ENCODE measurements at regions not wholly inside any gene's neighbourhood (a gene's known extent, or its start where the extent isn't known, plus 50 kb on each side); places are given as distances from the start of the nearest gene placed in this dataset.
A peak's percentile ranks its signal among the peaks of the same experiment; 100 is the strongest.

DNA sequence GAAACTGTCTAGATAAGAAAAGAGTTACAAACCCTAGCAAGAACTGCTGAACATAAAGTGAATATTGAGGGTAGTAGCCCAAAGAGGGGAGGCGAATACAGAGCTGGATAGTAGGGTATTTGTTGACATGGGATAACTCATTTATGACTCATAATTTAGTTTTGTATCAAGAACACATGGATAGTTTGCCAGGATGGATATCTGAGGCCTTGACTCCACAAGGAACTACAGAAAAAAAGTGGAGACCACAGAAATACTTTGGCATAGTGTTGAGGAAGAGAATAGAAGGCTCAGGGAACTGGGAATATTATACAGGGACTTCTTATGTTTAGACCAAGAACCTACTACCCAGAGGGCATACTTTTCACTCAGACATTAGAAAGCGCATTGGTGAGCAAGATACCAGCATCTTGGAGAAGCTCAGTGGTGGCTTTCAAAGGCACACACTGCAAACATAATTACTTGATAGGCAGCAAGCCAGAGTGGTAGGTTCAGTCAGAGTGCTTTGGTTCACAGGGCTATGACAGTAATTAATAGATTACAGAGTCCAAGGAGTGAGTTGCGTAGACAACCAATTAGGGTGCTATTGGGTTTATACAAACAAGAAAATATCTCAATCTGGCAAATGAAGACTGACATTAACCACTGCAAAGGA is 51.9 kb upstream of the ZBTB7C start:
- TF ChIP-seq, protein P1, sequence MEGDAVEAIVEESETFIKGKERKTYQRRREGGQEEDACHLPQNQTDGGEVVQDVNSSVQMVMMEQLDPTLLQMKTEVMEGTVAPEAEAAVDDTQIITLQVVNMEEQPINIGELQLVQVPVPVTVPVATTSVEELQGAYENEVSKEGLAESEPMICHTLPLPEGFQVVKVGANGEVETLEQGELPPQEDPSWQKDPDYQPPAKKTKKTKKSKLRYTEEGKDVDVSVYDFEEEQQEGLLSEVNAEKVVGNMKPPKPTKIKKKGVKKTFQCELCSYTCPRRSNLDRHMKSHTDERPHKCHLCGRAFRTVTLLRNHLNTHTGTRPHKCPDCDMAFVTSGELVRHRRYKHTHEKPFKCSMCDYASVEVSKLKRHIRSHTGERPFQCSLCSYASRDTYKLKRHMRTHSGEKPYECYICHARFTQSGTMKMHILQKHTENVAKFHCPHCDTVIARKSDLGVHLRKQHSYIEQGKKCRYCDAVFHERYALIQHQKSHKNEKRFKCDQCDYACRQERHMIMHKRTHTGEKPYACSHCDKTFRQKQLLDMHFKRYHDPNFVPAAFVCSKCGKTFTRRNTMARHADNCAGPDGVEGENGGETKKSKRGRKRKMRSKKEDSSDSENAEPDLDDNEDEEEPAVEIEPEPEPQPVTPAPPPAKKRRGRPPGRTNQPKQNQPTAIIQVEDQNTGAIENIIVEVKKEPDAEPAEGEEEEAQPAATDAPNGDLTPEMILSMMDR (IDR thresholded peaks at IDR 0.05; ENCODE audit: extremely low read depth in 1 of 2, insufficient read depth in 1 of 2, low read depth in 1 of 2, low read length in 2 of 2), result no peak
- no peak for TF ChIP-seq POLR2A (IDR thresholded peaks at IDR 0.05; ENCODE audit: low read depth, low read length)
- TF ChIP-seq JUN (IDR thresholded peaks at IDR 0.05; ENCODE audit: borderline replicate concordance, insufficient read depth, insufficient read length, low read depth), result no peak
- no peak for TF ChIP-seq MYC (IDR thresholded peaks at IDR 0.05; ENCODE audit: low read depth, low read length)
- TF ChIP-seq FOS (IDR thresholded peaks at IDR 0.05; ENCODE audit: borderline replicate concordance, insufficient read depth, low read length), result peak; percentile 16

Data from endothelial cell of umbilical vein (primary cell).